Karpas-422 (cell line): ENCODE measurements at regions not wholly inside any gene's neighbourhood (a gene's known extent, or its start where the extent isn't known, plus 50 kb on each side); places are given as distances from the start of the nearest gene placed in this dataset.

Source experiments
- DNase-seq: peaks from one replicate; pipeline ENCODE4 v3.0.0-alpha.2; 2015
- H2AFZ ChIP-seq: fragments of 200-600 bp; sonication (generic); 2 replicates; pipeline ENCODE4 v1.6.1; 2014; ENCODE audit warnings: antibody characterized with exemption, low read length, mixed read lengths
- H3K27ac ChIP-seq: fragments of 200-600 bp; sonication (generic); 2 replicates; pipeline ENCODE4 v1.5.1; 2014; ENCODE audit warnings: mild to moderate bottlenecking, low read length, moderate library complexity
- H3K27me3 ChIP-seq: fragments of 200-600 bp; sonication (generic); 2 replicates; pipeline ENCODE4 v1.6.1; 2014; ENCODE audit warnings: low read length, mixed read lengths
- H3K36me3 ChIP-seq: fragments of 200-600 bp; sonication (generic); 2 replicates; pipeline ENCODE4 v1.6.1; 2014; ENCODE audit warnings: low read length, mixed read lengths; ENCODE audit not compliant: insufficient read depth
- H3K4me1 ChIP-seq: fragments of 200-600 bp; sonication (generic); 2 replicates; pipeline ENCODE4 v1.6.1; 2014; ENCODE audit warnings: mild to moderate bottlenecking, low read length, mixed read lengths
- H3K4me2 ChIP-seq: fragments of 200-600 bp; sonication (generic); 2 replicates; pipeline ENCODE4 v1.6.1; 2014; ENCODE audit warnings: low read length, low read depth, mild to moderate bottlenecking; ENCODE audit not compliant: poor library complexity, severe bottlenecking
- H3K4me3 ChIP-seq: fragments of 200-600 bp; sonication (generic); 2 replicates; pipeline ENCODE4 v1.5.1; 2014; ENCODE audit warnings: mild to moderate bottlenecking, antibody characterized with exemption, low read length, mixed read lengths
- H3K79me2 ChIP-seq: fragments of 200-600 bp; sonication (generic); 2 replicates; pipeline ENCODE4 v1.6.1; 2014; ENCODE audit warnings: mild to moderate bottlenecking, low read length, mixed read lengths
- H3K9ac ChIP-seq: fragments of 200-600 bp; sonication (generic); 2 replicates; pipeline ENCODE4 v1.6.0; 2014; ENCODE audit warnings: low read length
- H3K9me2 ChIP-seq: fragments of 200-600 bp; sonication (generic), shearing (Covaris generic); replicated peaks from 2 replicates; pipeline ENCODE4 v1.6.0; 2014; ENCODE audit warnings: mild to moderate bottlenecking, low read length, moderate library complexity; ENCODE audit not compliant: insufficient read depth
- H3K9me3 ChIP-seq: fragments of 300-700, 200-600 bp; sonication (generic); 2 replicates; pipeline ENCODE4 v1.6.1; 2014; ENCODE audit warnings: low read length, mixed read lengths
- H4K20me1 ChIP-seq: fragments of 200-600 bp; sonication (generic); 2 replicates; pipeline ENCODE4 v1.6.1; 2014; ENCODE audit warnings: mild to moderate bottlenecking, antibody characterized with exemption, low read length, low read depth; ENCODE audit not compliant: insufficient read depth

- Histone ChIP-seq H3K9me2 (no peaks in the 10 kb centered on the region), H3K27ac (no peak overlapping the region), H3K27me3 (no peaks in the 10 kb centered on the region), H3K4me3 (no peak overlapping the region), H4K20me1 (no peaks in the 10 kb centered on the region), H2AFZ (no peak overlapping the region), H3K4me1 (no peaks in the 10 kb centered on the region), H3K9ac (no peak overlapping the region), H3K9me3 (peaks cover 4% of the 10 kb centered on the region), H3K79me2 (no peaks in the 10 kb centered on the region), H3K4me2 (no peak overlapping the region), H3K36me3 (no peaks in the 10 kb centered on the region)
- no peak for DNase-seq
Measured at GRCh38 chr1:187110351-187110750, 281.6 kb downstream of the PLA2G4A start.

- Histone ChIP-seq H3K9me3 (no peaks in the 10 kb centered on the region), H3K9me2 (no peaks in the 10 kb centered on the region)
- no peak for DNase-seq
Measured at GRCh38 chr1:187114792-187115191, 286.0 kb downstream of the PLA2G4A start.

GRCh38 chr1:187121661-187122060, 292.9 kb downstream of the PLA2G4A start:
- no peaks in the 10 kb centered on the region for H3K4me1 ChIP-seq
- H3K36me3 ChIP-seq = no peaks in the 10 kb centered on the region
- H4K20me1 ChIP-seq = no peaks in the 10 kb centered on the region
- no peak overlapping the region for H3K4me3 ChIP-seq
- DNase-seq = no peak
- no peaks in the 10 kb centered on the region for H3K9me2 ChIP-seq
- no peak overlapping the region for H2AFZ ChIP-seq
- no peak overlapping the region for H3K4me2 ChIP-seq
- no peaks in the 10 kb centered on the region for H3K79me2 ChIP-seq
- no peaks in the 10 kb centered on the region for H3K27me3 ChIP-seq
- H3K9me3 ChIP-seq = peaks cover 5% of the 10 kb centered on the region; the same call in 1 of the 2 replicates
- no peak overlapping the region for H3K27ac ChIP-seq
- H3K9ac ChIP-seq = no peak overlapping the region

More at GRCh38 chr1:187114792-187115191, 286.0 kb downstream of the PLA2G4A start:
- Histone ChIP-seq H3K79me2 (no peaks in the 10 kb centered on the region), H3K4me1 (no peaks in the 10 kb centered on the region), H3K27ac (no peak overlapping the region), H3K9ac (no peak overlapping the region), H3K27me3 (no peaks in the 10 kb centered on the region), H2AFZ (no peak overlapping the region), H3K4me2 (no peak overlapping the region), H3K36me3 (no peaks in the 10 kb centered on the region), H4K20me1 (no peaks in the 10 kb centered on the region), H3K4me3 (no peak overlapping the region)

- DNase-seq = no peak
- no peaks in the 10 kb centered on the region for H3K36me3 ChIP-seq
- H3K79me2 ChIP-seq = no peaks in the 10 kb centered on the region
- H3K27ac ChIP-seq = no peak overlapping the region
- H3K27me3 ChIP-seq = no peaks in the 10 kb centered on the region
- no peak overlapping the region for H3K4me3 ChIP-seq
- H3K9me2 ChIP-seq = no peaks in the 10 kb centered on the region
- no peak overlapping the region for H3K4me2 ChIP-seq
- no peak overlapping the region for H3K9ac ChIP-seq
- H2AFZ ChIP-seq = no peak overlapping the region
- H4K20me1 ChIP-seq = no peaks in the 10 kb centered on the region
- H3K9me3 ChIP-seq = peaks cover 5% of the 10 kb centered on the region; the same call in 1 of the 2 replicates
- H3K4me1 ChIP-seq = no peaks in the 10 kb centered on the region
Measured at GRCh38 chr1:187122566-187122965, 293.8 kb downstream of the PLA2G4A start.

GRCh38 chr1:187129132-187129531, 300.4 kb downstream of the PLA2G4A start:
- Histone ChIP-seq H3K9me2 (no peaks in the 10 kb centered on the region), H3K27ac (no peak overlapping the region)

GRCh38 chr1:187143783-187144182, 315.0 kb downstream of the PLA2G4A start:
- H3K9me3 ChIP-seq = no peaks in the 10 kb centered on the region
- H4K20me1 ChIP-seq = no peaks in the 10 kb centered on the region
- H3K4me2 ChIP-seq = no peak overlapping the region
- no peak overlapping the region for H3K27ac ChIP-seq
- H3K36me3 ChIP-seq = no peaks in the 10 kb centered on the region
- no peak overlapping the region for H2AFZ ChIP-seq
- no peak overlapping the region for H3K9ac ChIP-seq
- no peak for DNase-seq
- no peaks in the 10 kb centered on the region for H3K27me3 ChIP-seq
- no peaks in the 10 kb centered on the region for H3K79me2 ChIP-seq
- no peaks in the 10 kb centered on the region for H3K4me1 ChIP-seq
- H3K9me2 ChIP-seq = no peaks in the 10 kb centered on the region
- H3K4me3 ChIP-seq = no peak overlapping the region

More at GRCh38 chr1:187129132-187129531, 300.4 kb downstream of the PLA2G4A start:
- H3K27me3 ChIP-seq = no peaks in the 10 kb centered on the region
- H3K36me3 ChIP-seq = no peaks in the 10 kb centered on the region
- H3K4me2 ChIP-seq = no peak overlapping the region
- no peaks in the 10 kb centered on the region for H3K4me1 ChIP-seq
- H3K4me3 ChIP-seq = no peak overlapping the region
- no peaks in the 10 kb centered on the region for H4K20me1 ChIP-seq
- peaks cover 12% of the 10 kb centered on the region; the same call in 1 of the 2 replicates for H3K9me3 ChIP-seq
- H3K79me2 ChIP-seq = no peaks in the 10 kb centered on the region
- DNase-seq = no peak
- H3K9ac ChIP-seq = no peak overlapping the region
- H2AFZ ChIP-seq = no peak overlapping the region

- no peak overlapping the region for H3K9ac ChIP-seq
- H3K27ac ChIP-seq = no peak overlapping the region
- H3K36me3 ChIP-seq = no peaks in the 10 kb centered on the region
- no peak for DNase-seq
- H4K20me1 ChIP-seq = no peaks in the 10 kb centered on the region
- H2AFZ ChIP-seq = no peak overlapping the region
- no peaks in the 10 kb centered on the region for H3K27me3 ChIP-seq
- H3K4me2 ChIP-seq = no peak overlapping the region
- no peaks in the 10 kb centered on the region for H3K9me2 ChIP-seq
- H3K79me2 ChIP-seq = no peaks in the 10 kb centered on the region
- no peak overlapping the region for H3K4me3 ChIP-seq
- H3K9me3 ChIP-seq = peaks cover 10% of the 10 kb centered on the region; the same call in 1 of the 2 replicates
- no peaks in the 10 kb centered on the region for H3K4me1 ChIP-seq
Measured at GRCh38 chr1:187146388-187146787, 317.6 kb downstream of the PLA2G4A start.

GRCh38 chr1:187151555-187151954, 322.8 kb downstream of the PLA2G4A start:
- H3K36me3 ChIP-seq = no peaks in the 10 kb centered on the region
- H3K9me3 ChIP-seq = peaks cover 10% of the 10 kb centered on the region; the same call in 1 of the 2 replicates
- H3K4me3 ChIP-seq = no peak overlapping the region
- DNase-seq = no peak
- no peaks in the 10 kb centered on the region for H3K9me2 ChIP-seq
- no peak overlapping the region for H3K9ac ChIP-seq
- H2AFZ ChIP-seq = no peak overlapping the region
- H3K27me3 ChIP-seq = no peaks in the 10 kb centered on the region
- H3K79me2 ChIP-seq = no peaks in the 10 kb centered on the region
- no peak overlapping the region for H3K4me2 ChIP-seq
- no peaks in the 10 kb centered on the region for H3K4me1 ChIP-seq
- H4K20me1 ChIP-seq = no peaks in the 10 kb centered on the region
- H3K27ac ChIP-seq = no peak overlapping the region

- Histone ChIP-seq H3K9me3 (peaks cover 10% of the 10 kb centered on the region; the same call in 1 of the 2 replicates), H3K36me3 (no peaks in the 10 kb centered on the region), H3K4me1 (no peaks in the 10 kb centered on the region), H3K9ac (no peak overlapping the region), H3K79me2 (no peaks in the 10 kb centered on the region), H3K4me3 (no peak overlapping the region), H3K9me2 (no peaks in the 10 kb centered on the region), H3K27ac (no peak overlapping the region), H3K27me3 (no peaks in the 10 kb centered on the region), H4K20me1 (no peaks in the 10 kb centered on the region), H3K4me2 (no peak overlapping the region), H2AFZ (no peak overlapping the region)
- no peak for DNase-seq
Measured at GRCh38 chr1:187153047-187153446, 324.3 kb downstream of the PLA2G4A start.
